Chondrocyte (in vitro differentiated cells): ENCODE measurements at regions not wholly inside any gene's neighbourhood (a gene's known extent, or its start where the extent isn't known, plus 50 kb on each side); places are given as distances from the start of the nearest gene placed in this dataset.

Source experiments
- DNase-seq: peaks from one replicate; pipeline ENCODE4 v3.0.0; 2021; ENCODE audit warnings: mixed read lengths, low spot score
- H3K27ac Mint-ChIP-seq: one replicate; pipeline ENCODE4 v1.8.0; 2021; ENCODE audit warnings: mild to moderate bottlenecking, moderate library complexity, mixed read lengths; ENCODE audit not compliant: unreplicated experiment
- H3K27me3 Mint-ChIP-seq: 2 replicates; pipeline ENCODE4 v1.8.0; 2021; ENCODE audit warnings: low read depth, mixed read lengths
- H3K36me3 Mint-ChIP-seq: 2 replicates; pipeline ENCODE4 v1.8.0; 2021; ENCODE audit warnings: low read depth, mixed read lengths
- H3K4me1 Mint-ChIP-seq: 2 replicates; pipeline ENCODE4 v1.8.0; 2021; ENCODE audit warnings: low read depth, mild to moderate bottlenecking, mixed read lengths
- H3K4me3 Mint-ChIP-seq: one replicate; pipeline ENCODE4 v1.8.0; 2021; ENCODE audit warnings: mild to moderate bottlenecking, moderate library complexity, mixed read lengths; ENCODE audit not compliant: unreplicated experiment
- H3K9me3 Mint-ChIP-seq: 2 replicates; pipeline ENCODE4 v1.8.0; 2021; ENCODE audit warnings: low read depth, mixed read lengths
- CTCF ChIP-seq: fragments of 200-600 bp; sonication (generic); IDR thresholded peaks from 2 replicates; pipeline ENCODE4 v1.5.0; 2021; ENCODE audit warnings: antibody characterized with exemption, mild to moderate bottlenecking, moderate library complexity

GRCh38 chr4:100054071-100054470 is 104.0 kb upstream of the H2AZ1 start:
- Mint-ChIP-seq H3K36me3 (no peaks in the 10 kb centered on the region), H3K27ac (no peak overlapping the region), H3K4me1 (no peaks in the 10 kb centered on the region), H3K9me3 (no peaks in the 10 kb centered on the region), H3K27me3 (peaks cover 3% of the 10 kb centered on the region), H3K4me3 (no peak overlapping the region)
- DNase-seq = no peak
- TF ChIP-seq CTCF = no peak

GRCh38 chr4:100049872-100050271 is 99.8 kb upstream of the H2AZ1 start:
- Mint-ChIP-seq H3K9me3 (peaks cover 2% of the 10 kb centered on the region), H3K27ac (no peak overlapping the region), H3K4me3 (no peak overlapping the region), H3K27me3 (peaks cover 2% of the 10 kb centered on the region), H3K4me1 (no peaks in the 10 kb centered on the region), H3K36me3 (no peaks in the 10 kb centered on the region)
- DNase-seq = no peak
- TF ChIP-seq CTCF = no peak

GRCh38 chr4:100042711-100043110 is 92.6 kb upstream of the H2AZ1 start:
- TF ChIP-seq CTCF = no peak
- H3K27me3 Mint-ChIP-seq = peaks cover 2% of the 10 kb centered on the region
- H3K4me1 Mint-ChIP-seq = no peaks in the 10 kb centered on the region
- peaks cover 1% of the 10 kb centered on the region for H3K36me3 Mint-ChIP-seq
- DNase-seq = no peak
- H3K9me3 Mint-ChIP-seq = peaks cover 11% of the 10 kb centered on the region
- no peak overlapping the region for H3K4me3 Mint-ChIP-seq
- H3K27ac Mint-ChIP-seq = no peak overlapping the region

GRCh38 chr4:100042235-100042634 is 92.2 kb upstream of the H2AZ1 start:
- Mint-ChIP-seq H3K4me1 (no peaks in the 10 kb centered on the region), H3K36me3 (peaks cover 1% of the 10 kb centered on the region), H3K27ac (no peak overlapping the region), H3K9me3 (peaks cover 11% of the 10 kb centered on the region), H3K27me3 (peaks cover 2% of the 10 kb centered on the region), H3K4me3 (no peak overlapping the region)
- DNase-seq = no peak
- TF ChIP-seq CTCF = no peak

GRCh38 chr4:100041646-100042045 is 91.6 kb upstream of the H2AZ1 start:
- Mint-ChIP-seq H3K4me3 (no peak overlapping the region), H3K27ac (no peak overlapping the region), H3K9me3 (peaks cover 15% of the 10 kb centered on the region), H3K36me3 (peaks cover 1% of the 10 kb centered on the region), H3K27me3 (peaks cover 2% of the 10 kb centered on the region), H3K4me1 (no peaks in the 10 kb centered on the region)
- no peak for TF ChIP-seq CTCF
- no peak for DNase-seq
